ENCODE measurements at regions not wholly inside any gene's neighbourhood (a gene's known extent, or its start where the extent isn't known, plus 50 kb on each side); places are given as distances from the start of the nearest gene placed in this dataset.

- Histone ChIP-seq H3K4me3 (replicated peaks in 1 of 3; ENCODE audit: insufficient read depth in 1 of 3, low read depth in 2 of 3, low read length in 3 of 3) (no peak overlapping the region), H3K36me3 (replicated peaks in 1 of 2; ENCODE audit: control insufficient read depth in 1 of 2, insufficient read depth in 2 of 2, low read length in 2 of 2) (no peaks in the 10 kb centered on the region), H3K79me2 (ENCODE audit: insufficient read depth, low read length) (no peaks in the 10 kb centered on the region), H3K4me2 (ENCODE audit: low read depth, low read length) (no peak overlapping the region), H3K27ac (ENCODE audit: extremely low read length, insufficient read depth, low read length) (no peak overlapping the region), H4K20me1 (ENCODE audit: insufficient read depth, low read length) (no peaks in the 10 kb centered on the region), H2AFZ (ENCODE audit: low read length) (no peak overlapping the region), H3K27me3 (ENCODE audit: control insufficient read depth in 1 of 2, insufficient read depth in 2 of 2, low read length in 2 of 2) (no peaks in the 10 kb centered on the region), H3K4me1 (ENCODE audit: insufficient read depth, low read length) (no peaks in the 10 kb centered on the region), H3K9ac (ENCODE audit: insufficient read depth, low read depth, low read length) (no peak overlapping the region), H3K9me3 (ENCODE audit: low read length) (no peaks in the 10 kb centered on the region)
- BruUV-seq (replicated peaks) = no TSS peak
- ChIA-PET CTCF (ENCODE audit: low intra/inter-chr PET ratio, low total read pairs) (no interaction called here), POLR2A (no interaction called here)
- no peak for ATAC-seq
- 0% methylated on average over 1 of the region's 1 CpG for WGBS (ENCODE audit: low lambda C conversion rate)
- FAIRE-seq = no peak
- TF ChIP-seq MEF2D (CRISPR knock-in tag; IDR thresholded peaks at IDR 0.05) (no peak), GMEB1 (CRISPR knock-in tag; IDR thresholded peaks at IDR 0.05; ENCODE audit: borderline replicate concordance) (no peak), AGO2 (optimal IDR thresholded peaks at IDR 0.05; ENCODE audit: low read depth, low read length) (no peak), ZFP90 (CRISPR knock-in tag; IDR thresholded peaks at IDR 0.05; ENCODE audit: borderline replicate concordance) (no peak), MXI1 (IDR thresholded peaks at IDR 0.05; ENCODE audit: borderline replicate concordance, low read depth, low read length) (no peak), ZNF350 (CRISPR knock-in tag; IDR thresholded peaks at IDR 0.05; ENCODE audit: borderline replicate concordance, low read depth) (no peak), DNMT1 (CRISPR knock-in tag; IDR thresholded peaks at IDR 0.05) (no peak), NR3C1 (CRISPR knock-in tag; IDR thresholded peaks at IDR 0.05) (no peak), HIC2 (CRISPR knock-in tag; IDR thresholded peaks at IDR 0.05; ENCODE audit: low read depth) (no peak), ZFP36L1 (CRISPR knock-in tag; IDR thresholded peaks at IDR 0.05) (no peak), ARNT2 (CRISPR knock-in tag; IDR thresholded peaks at IDR 0.05; ENCODE audit: low read depth) (no peak)
- DNase-seq (ENCODE audit: low spot score) = no peak
- intact Hi-C loops (cut with micrococcal nuclease; ENCODE audit: unreplicated experiment) (no loop called here), in situ Hi-C loops (cut with HindIII; ENCODE audit: extremely low pct_ligation_motif_present, low pct_unique_long_range_greater_than_20kb) (no loop called here)
Measured at GRCh38 chr4:116636917-116637316, 448.5 kb downstream of the TRAM1L1 start.

Measured in HepG2 (cell line).